ENCODE measurements at regions not wholly inside any gene's neighbourhood (a gene's known extent, or its start where the extent isn't known, plus 50 kb on each side); places are given as distances from the start of the nearest gene placed in this dataset.

GRCh38 chr12:19897900-19898408 is 458.7 kb downstream of the AEBP2 start:
- CTCF ChIA-PET (ENCODE audit: low intra/inter-chr PET ratio): no interaction called here
- no peak for TF ChIP-seq YY1 (IDR thresholded peaks at IDR 0.05; ENCODE audit: borderline replicate concordance in 1 of 3, control insufficient read depth in 1 of 3, extremely low read depth in 1 of 3, insufficient read depth in 3 of 3, insufficient read length in 1 of 3, insufficient replicate concordance in 2 of 3, low read depth in 1 of 3, low read length in 2 of 3)
- TF ChIP-seq, protein P1, sequence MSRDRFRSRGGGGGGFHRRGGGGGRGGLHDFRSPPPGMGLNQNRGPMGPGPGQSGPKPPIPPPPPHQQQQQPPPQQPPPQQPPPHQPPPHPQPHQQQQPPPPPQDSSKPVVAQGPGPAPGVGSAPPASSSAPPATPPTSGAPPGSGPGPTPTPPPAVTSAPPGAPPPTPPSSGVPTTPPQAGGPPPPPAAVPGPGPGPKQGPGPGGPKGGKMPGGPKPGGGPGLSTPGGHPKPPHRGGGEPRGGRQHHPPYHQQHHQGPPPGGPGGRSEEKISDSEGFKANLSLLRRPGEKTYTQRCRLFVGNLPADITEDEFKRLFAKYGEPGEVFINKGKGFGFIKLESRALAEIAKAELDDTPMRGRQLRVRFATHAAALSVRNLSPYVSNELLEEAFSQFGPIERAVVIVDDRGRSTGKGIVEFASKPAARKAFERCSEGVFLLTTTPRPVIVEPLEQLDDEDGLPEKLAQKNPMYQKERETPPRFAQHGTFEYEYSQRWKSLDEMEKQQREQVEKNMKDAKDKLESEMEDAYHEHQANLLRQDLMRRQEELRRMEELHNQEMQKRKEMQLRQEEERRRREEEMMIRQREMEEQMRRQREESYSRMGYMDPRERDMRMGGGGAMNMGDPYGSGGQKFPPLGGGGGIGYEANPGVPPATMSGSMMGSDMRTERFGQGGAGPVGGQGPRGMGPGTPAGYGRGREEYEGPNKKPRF (IDR thresholded peaks at IDR 0.05; ENCODE audit: low read depth, low read length): no peak
- no peak for TF ChIP-seq BRF1 (IDR thresholded peaks at IDR 0.05; ENCODE audit: borderline replicate concordance, extremely low read depth, insufficient read length)
- no peak for TF ChIP-seq POLR2B (IDR thresholded peaks at IDR 0.05; ENCODE audit: low read depth, partially characterized antibody)
- no peak for TF ChIP-seq THRA (IDR thresholded peaks at IDR 0.05)
- TF ChIP-seq SETDB1 (IDR thresholded peaks at IDR 0.05; ENCODE audit: low read length): no peak
- TF ChIP-seq PTBP1 (IDR thresholded peaks at IDR 0.05; ENCODE audit: low read depth, low read length): no peak
- TF ChIP-seq POLR2H (tag; IDR thresholded peaks at IDR 0.05; ENCODE audit: low read depth): no peak
- no peak for TF ChIP-seq TAL1 (IDR thresholded peaks at IDR 0.05)
- TF ChIP-seq, protein P2, sequence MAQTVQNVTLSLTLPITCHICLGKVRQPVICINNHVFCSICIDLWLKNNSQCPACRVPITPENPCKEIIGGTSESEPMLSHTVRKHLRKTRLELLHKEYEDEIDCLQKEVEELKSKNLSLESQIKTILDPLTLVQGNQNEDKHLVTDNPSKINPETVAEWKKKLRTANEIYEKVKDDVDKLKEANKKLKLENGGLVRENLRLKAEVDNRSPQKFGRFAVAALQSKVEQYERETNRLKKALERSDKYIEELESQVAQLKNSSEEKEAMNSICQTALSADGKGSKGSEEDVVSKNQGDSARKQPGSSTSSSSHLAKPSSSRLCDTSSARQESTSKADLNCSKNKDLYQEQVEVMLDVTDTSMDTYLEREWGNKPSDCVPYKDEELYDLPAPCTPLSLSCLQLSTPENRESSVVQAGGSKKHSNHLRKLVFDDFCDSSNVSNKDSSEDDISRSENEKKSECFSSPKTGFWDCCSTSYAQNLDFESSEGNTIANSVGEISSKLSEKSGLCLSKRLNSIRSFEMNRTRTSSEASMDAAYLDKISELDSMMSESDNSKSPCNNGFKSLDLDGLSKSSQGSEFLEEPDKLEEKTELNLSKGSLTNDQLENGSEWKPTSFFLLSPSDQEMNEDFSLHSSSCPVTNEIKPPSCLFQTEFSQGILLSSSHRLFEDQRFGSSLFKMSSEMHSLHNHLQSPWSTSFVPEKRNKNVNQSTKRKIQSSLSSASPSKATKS (CRISPR knock-in tag; IDR thresholded peaks at IDR 0.05): no peak
- no peak for TF ChIP-seq ZNF282 (CRISPR knock-in tag; IDR thresholded peaks at IDR 0.05)
- TF ChIP-seq ZNF766 (CRISPR knock-in tag; conservative IDR thresholded peaks at IDR 0.05): no peak
- TF ChIP-seq PBX2 (CRISPR knock-in tag; IDR thresholded peaks at IDR 0.05; ENCODE audit: low read depth): no peak
- TF ChIP-seq PBX2 (tag; conservative IDR thresholded peaks at IDR 0.05; ENCODE audit: low read depth): no peak
- TF ChIP-seq NFIC (IDR thresholded peaks at IDR 0.05): no peak

More at GRCh38 chr12:19897900-19898408, 458.7 kb downstream of the AEBP2 start:
- ATAC-seq (no peak), FAIRE-seq (no peak), DNase-seq (ENCODE audit: extremely low read depth in 1 of 4, low spot score in 3 of 4) (no peak)
- H2AFZ ChIP-seq (ENCODE audit: low read depth, low read length): no peak overlapping the region
- no peak overlapping the region for H3K27ac ChIP-seq (ENCODE audit: extremely low read depth, low read depth, low read length)
- H3K4me1 ChIP-seq (replicated peaks in 1 of 2; ENCODE audit: control insufficient read depth in 2 of 2, insufficient read depth in 2 of 2, low read length in 2 of 2): no peaks in the 10 kb centered on the region
- H3K9me1 ChIP-seq (ENCODE audit: control insufficient read depth, insufficient read depth, low read length): no peaks in the 10 kb centered on the region
- no TSS peak for BruUV-seq (replicated peaks)
- intact Hi-C loops (cut with micrococcal nuclease) (no loop called here), in situ Hi-C loops (cut with MboI) (no loop called here)
- H3K27me3 ChIP-seq (ENCODE audit: control insufficient read depth in 2 of 2, insufficient read depth in 2 of 2, low read length in 2 of 2): no peaks in the 10 kb centered on the region
- no peak overlapping the region for H3K4me2 ChIP-seq (ENCODE audit: insufficient read depth, low read length)
- whole genome bisulfite sequencing (ENCODE audit: insufficient coverage, low coverage, missing lambda C conversion rate): 0% methylated on average over 2 of the region's 2 CpGs
- no peaks in the 10 kb centered on the region for H3K9me3 ChIP-seq (replicated peaks; ENCODE audit: control insufficient read depth, insufficient read depth, low read depth, low read length)
- POLR2A ChIA-PET: no interaction called here
- no peak overlapping the region for H3K4me3 ChIP-seq
- no peaks in the 10 kb centered on the region for H4K20me1 ChIP-seq (replicated peaks; ENCODE audit: control insufficient read depth, insufficient read depth, low read length)
- H3K36me3 ChIP-seq (ENCODE audit: control insufficient read depth, insufficient read depth, low read length): no peaks in the 10 kb centered on the region
- no peak overlapping the region for H3K9ac ChIP-seq (ENCODE audit: insufficient read depth in 1 of 2, low read depth in 2 of 2, low read length in 2 of 2)
- H3K79me2 ChIP-seq (ENCODE audit: control insufficient read depth, insufficient read depth, low read length): no peaks in the 10 kb centered on the region

All from K562 (cell line).